EH (cell line): ENCODE measurements at regions not wholly inside any gene's neighbourhood (a gene's known extent, or its start where the extent isn't known, plus 50 kb on each side); places are given as distances from the start of the nearest gene placed in this dataset.
"Not testable (repeated sequence)": the region's sequence is repeated elsewhere in the genome, so short reads cannot be mapped to it uniquely, and the experiment has no call there.

ENCODE experiments used
- DNase-seq: peaks from one replicate; pipeline ENCODE4 v3.0.0-alpha.2; 2015; ENCODE audit warnings: low read depth

- no peak for DNase-seq
Measured at GRCh38 chr5:104594850-104595249, 1032.3 kb upstream of the NUDT12 start.

- DNase-seq: no peak
Measured at GRCh38 chr5:104576677-104577076, 1014.1 kb upstream of the NUDT12 start.

- no peak for DNase-seq
Measured at GRCh38 chr5:104573949-104574709, 1011.5 kb upstream of the NUDT12 start.

GRCh38 chr5:104569621-104570020 lies 1007.0 kb upstream of the NUDT12 start:
- DNase-seq: no peak

- no peak for DNase-seq
Measured at GRCh38 chr5:104564530-104564929, 1001.9 kb upstream of the NUDT12 start.

- DNase-seq: no peak
Measured at GRCh38 chr5:104556957-104557356, 994.4 kb upstream of the NUDT12 start.

GRCh38 chr5:104551628-104552027 lies 989.0 kb upstream of the NUDT12 start:
- no peak for DNase-seq

GRCh38 chr5:104546871-104547270 lies 984.3 kb upstream of the NUDT12 start:
- DNase-seq: not testable (repeated sequence)

- DNase-seq: no peak
Measured at GRCh38 chr5:104541141-104541785, 978.7 kb upstream of the NUDT12 start.

- peak; percentile 2 for DNase-seq
Measured at GRCh38 chr5:104540448-104540847, 977.9 kb upstream of the NUDT12 start.

- DNase-seq: no peak
Measured at GRCh38 chr5:104539618-104540350, 977.2 kb upstream of the NUDT12 start.

GRCh38 chr5:104538734-104539133 lies 976.1 kb upstream of the NUDT12 start:
- no peak for DNase-seq

- DNase-seq: no peak
Measured at GRCh38 chr5:104533498-104533897, 970.9 kb upstream of the NUDT12 start.

GRCh38 chr5:104526866-104527265 lies 964.3 kb upstream of the NUDT12 start:
- DNase-seq: no peak

GRCh38 chr5:104513640-104514072 lies 951.1 kb upstream of the NUDT12 start:
- no peak for DNase-seq

GRCh38 chr5:104513121-104513602 lies 950.6 kb upstream of the NUDT12 start:
- peak; percentile 18 for DNase-seq

- no peak for DNase-seq
Measured at GRCh38 chr5:104512063-104512825, 949.7 kb upstream of the NUDT12 start.

- no peak for DNase-seq
Measured at GRCh38 chr5:104498281-104498680, 935.7 kb upstream of the NUDT12 start.

GRCh38 chr5:104494083-104494482 lies 931.5 kb upstream of the NUDT12 start:
- DNase-seq: no peak

- no peak for DNase-seq
Measured at GRCh38 chr5:104472811-104473210, 910.2 kb upstream of the NUDT12 start.

- DNase-seq: no peak
Measured at GRCh38 chr5:104456122-104456521, 893.5 kb upstream of the NUDT12 start.

GRCh38 chr5:104452550-104452949 lies 890.0 kb upstream of the NUDT12 start:
- no peak for DNase-seq
